K562 (cell line): ENCODE measurements at regions not wholly inside any gene's neighbourhood (a gene's known extent, or its start where the extent isn't known, plus 50 kb on each side); places are given as distances from the start of the nearest gene placed in this dataset.
A peak's percentile ranks its signal among the peaks of the same experiment; 100 is the strongest.

Source experiments
- ATAC-seq: fragments of 200-7000 bp; cut with Tn5 transposase; 3 replicates; pipeline ENCODE4 v1.9.1; 2020; ENCODE audit warnings: moderate library complexity
- BruUV-seq: library from RNA; stranded (reverse); fragments of 400-500 nt; replicated peaks from 2 replicates; lab custom pipeline; 2021; lab: Mats Ljungman, UMichigan
- CTCF ChIA-PET: fragments of 300-600 bp; formaldehyde crosslinking; extraction: SDS; loops from one replicate; lab custom pipeline; 2021; ENCODE audit warnings: low intra/inter-chr PET ratio; lab: Yijun Ruan, JAX
- POLR2A ChIA-PET: fragments of 300-600, 350-650 bp; sonication (Branson Sonifier 250); formaldehyde crosslinking; extraction: SDS; loops from one replicate; lab custom pipeline; 2021; ENCODE audit warnings: antibody characterized with exemption, inconsistent platforms; lab: Yijun Ruan, JAX
- DNase-seq, 4 experiments: peaks; one replicate each; pipeline versions ENCODE4 v3.0.0 to v3.0.0-alpha.2; 2011 to 2018; ENCODE audit warnings: low spot score in 3 of 4, mixed read lengths in 3 of 4; ENCODE audit errors: extremely low read depth in 1 of 4
- FAIRE-seq: peaks from 2 replicates; lab custom pipeline; 2011; peaks lifted over from hg19 to GRCh38; lab: Jason Lieb, UNC
- H2AFZ ChIP-seq: 2 replicates; pipeline ENCODE4 v1.6.0; 2011; ENCODE audit warnings: low read depth, low read length, control low read depth, inconsistent platforms
- H3K27ac ChIP-seq: fragments of 200-600 bp; 3 replicates; pipeline ENCODE4 v1.8.0; 2011; ENCODE audit warnings: low read depth, mild to moderate bottlenecking, control low read depth, inconsistent platforms, low read length, moderate library complexity, mixed read lengths; ENCODE audit errors: extremely low read depth
- H3K27me3 ChIP-seq, 2 experiments: fragments of 300-600 bp in 1 of 2; 2 replicates in 1 of 2; 3 replicates in 1 of 2; pipeline versions ENCODE4 v1.6.0 to v1.8.0; 2011; ENCODE audit warnings: inconsistent platforms in 2 of 2, low read length in 2 of 2, mild to moderate bottlenecking in 1 of 2, mixed read lengths in 1 of 2, moderate library complexity in 1 of 2; ENCODE audit not compliant: control insufficient read depth in 2 of 2, insufficient read depth in 2 of 2
- H3K36me3 ChIP-seq: fragments of 300-600 bp; 3 replicates; pipeline ENCODE4 v1.8.0; 2011; ENCODE audit warnings: mild to moderate bottlenecking, low read length, inconsistent platforms; ENCODE audit not compliant: control insufficient read depth, insufficient read depth
- H3K4me1 ChIP-seq, 2 experiments: fragments of 200-600 bp in 1 of 2; replicated peaks in 1 of 2; 2 replicates in 1 of 2; 3 replicates in 1 of 2; pipeline versions ENCODE4 v1.5.1 to v1.8.0; 2011; ENCODE audit warnings: inconsistent platforms in 2 of 2, low read length in 2 of 2, mild to moderate bottlenecking in 1 of 2, mixed read lengths in 1 of 2, moderate library complexity in 1 of 2; ENCODE audit not compliant: control insufficient read depth in 2 of 2, insufficient read depth in 2 of 2
- H3K4me2 ChIP-seq: 2 replicates; pipeline ENCODE4 v1.6.1; 2011; ENCODE audit warnings: low read length, control low read depth, inconsistent platforms, mixed read lengths; ENCODE audit not compliant: insufficient read depth
- H3K4me3 ChIP-seq: fragments of 200-600 bp; sonication (generic), shearing (Covaris generic); 2 replicates; pipeline ENCODE4 v1.5.1; 2016; ENCODE audit warnings: control low read depth, inconsistent platforms
- H3K79me2 ChIP-seq: fragments of 200-600 bp; 3 replicates; pipeline ENCODE4 v1.8.0; 2011; ENCODE audit warnings: low read length, inconsistent platforms; ENCODE audit not compliant: control insufficient read depth, insufficient read depth
- H3K9ac ChIP-seq, 2 experiments: 2 replicates each; pipeline versions ENCODE4 v1.6.0 to v1.6.1; 2011; ENCODE audit warnings: low read depth in 2 of 2, low read length in 2 of 2, control low read depth in 1 of 2, inconsistent platforms in 1 of 2, mild to moderate bottlenecking in 1 of 2, mixed read lengths in 1 of 2; ENCODE audit not compliant: insufficient read depth in 1 of 2
- H3K9me1 ChIP-seq: one replicate; pipeline ENCODE4 v1.6.0; 2011; ENCODE audit warnings: inconsistent platforms, mild to moderate bottlenecking, low read length, moderate library complexity; ENCODE audit not compliant: control insufficient read depth, insufficient read depth
- H3K9me3 ChIP-seq: replicated peaks from 2 replicates; pipeline ENCODE4 v1.5.1; 2011; ENCODE audit warnings: low read depth, low read length, inconsistent platforms; ENCODE audit not compliant: control insufficient read depth, insufficient read depth
- H4K20me1 ChIP-seq: replicated peaks from 2 replicates; pipeline ENCODE4 v1.6.1; 2011; ENCODE audit warnings: low read length, inconsistent platforms, mixed read lengths; ENCODE audit not compliant: control insufficient read depth, insufficient read depth
- HMGN3 ChIP-seq: IDR thresholded peaks from 2 replicates; pipeline ENCODE4 v1.6.1; 2011; ENCODE audit warnings: borderline replicate concordance, low read depth, mild to moderate bottlenecking, mixed read lengths, low read length; ENCODE audit not compliant: insufficient read length; ENCODE audit errors: extremely low read depth
- HNRNPLL ChIP-seq: fragments of 200-400 bp; formaldehyde crosslinking; IDR thresholded peaks from 2 replicates; pipeline ENCODE4 v1.6.1; 2017; ENCODE audit warnings: low read length, low read depth, mild to moderate bottlenecking; ENCODE audit not compliant: poor library complexity, severe bottlenecking
- ZNF699 ChIP-seq: fragments of 250-450 bp; sonication (Bioruptor Pico); IDR thresholded peaks from 2 replicates; pipeline ENCODE4 v1.8.0; 2021; ENCODE audit warnings: mild to moderate bottlenecking, moderate library complexity; ENCODE audit not compliant: insufficient replicate concordance
- ZNF77 ChIP-seq: fragments of 250-450 bp; sonication (Bioruptor Pico); IDR thresholded peaks from 2 replicates; pipeline ENCODE4 v1.5.0; 2020
- in situ Hi-C: fragments of 300-500 bp; cut with MboI; formaldehyde crosslinking; loops from 4 replicates; pipeline ENCODE4 v1.15.0; 2018; ENCODE audit warnings: inconsistent platforms, mixed read lengths
- intact Hi-C: fragments of 100-400 bp; cut with micrococcal nuclease; formaldehyde crosslinking; loops from 2 replicates; pipeline ENCODE4 v1.14.2; 2022
- TF ChIP-seq, protein P1 (sequence below): sonication (generic); formaldehyde crosslinking; IDR thresholded peaks from 2 replicates; pipeline ENCODE4 v1.8.1; 2023; ENCODE audit warnings: mild to moderate bottlenecking, missing genetic modification reagents, moderate library complexity
- TF ChIP-seq, protein P2 (sequence below): sonication (generic); formaldehyde crosslinking; IDR thresholded peaks from 2 replicates; pipeline ENCODE4 v1.5.0; 2020; ENCODE audit warnings: missing genetic modification reagents

DNA sequence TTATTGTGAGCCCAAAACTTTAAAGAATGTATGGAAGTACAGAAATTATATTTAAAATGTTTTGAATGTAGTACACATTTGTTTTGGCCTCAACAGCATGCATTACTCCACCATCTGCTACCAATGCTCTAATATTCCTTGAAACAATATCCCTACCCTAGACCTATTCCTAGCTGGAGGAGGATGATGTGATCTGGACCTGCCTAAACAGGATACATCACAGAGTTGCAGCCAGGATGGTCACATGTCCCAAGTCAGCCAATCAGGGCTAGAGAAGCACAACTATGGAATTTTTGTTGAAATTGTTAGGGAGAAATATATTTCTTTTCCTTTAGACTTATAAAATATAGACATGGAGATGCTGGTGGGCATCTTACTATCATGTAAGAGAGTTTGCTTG, 623.3 kb upstream of the NR5A2 start:
- POLR2A ChIA-PET, result no interaction called here
- ATAC-seq (no peak), FAIRE-seq (no peak), DNase-seq (peak in 2 of 4 experiments; percentile 16 to 21)
- intact Hi-C loops (no loop called here), in situ Hi-C loops (no loop called here)
- TF ChIP-seq ZNF77 (no peak), HNRNPLL (no peak), ZNF699 (CRISPR knock-in tag) (no peak), HMGN3 (no peak)
- TF ChIP-seq, protein P1, sequence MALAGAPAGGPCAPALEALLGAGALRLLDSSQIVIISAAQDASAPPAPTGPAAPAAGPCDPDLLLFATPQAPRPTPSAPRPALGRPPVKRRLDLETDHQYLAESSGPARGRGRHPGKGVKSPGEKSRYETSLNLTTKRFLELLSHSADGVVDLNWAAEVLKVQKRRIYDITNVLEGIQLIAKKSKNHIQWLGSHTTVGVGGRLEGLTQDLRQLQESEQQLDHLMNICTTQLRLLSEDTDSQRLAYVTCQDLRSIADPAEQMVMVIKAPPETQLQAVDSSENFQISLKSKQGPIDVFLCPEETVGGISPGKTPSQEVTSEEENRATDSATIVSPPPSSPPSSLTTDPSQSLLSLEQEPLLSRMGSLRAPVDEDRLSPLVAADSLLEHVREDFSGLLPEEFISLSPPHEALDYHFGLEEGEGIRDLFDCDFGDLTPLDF (CRISPR knock-in tag), result no peak
- TF ChIP-seq, protein P2, sequence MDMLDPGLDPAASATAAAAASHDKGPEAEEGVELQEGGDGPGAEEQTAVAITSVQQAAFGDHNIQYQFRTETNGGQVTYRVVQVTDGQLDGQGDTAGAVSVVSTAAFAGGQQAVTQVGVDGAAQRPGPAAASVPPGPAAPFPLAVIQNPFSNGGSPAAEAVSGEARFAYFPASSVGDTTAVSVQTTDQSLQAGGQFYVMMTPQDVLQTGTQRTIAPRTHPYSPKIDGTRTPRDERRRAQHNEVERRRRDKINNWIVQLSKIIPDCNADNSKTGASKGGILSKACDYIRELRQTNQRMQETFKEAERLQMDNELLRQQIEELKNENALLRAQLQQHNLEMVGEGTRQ, result peak; percentile 40; the same call in 1 of the 2 replicates
- no peak overlapping the region for H2AFZ ChIP-seq
- no peaks in the 10 kb centered on the region for H3K9me1 ChIP-seq
- H3K27me3 ChIP-seq, result no peaks in the 10 kb centered on the region
- no peaks in the 10 kb centered on the region for H3K4me1 ChIP-seq
- no peaks in the 10 kb centered on the region for H3K36me3 ChIP-seq
- H3K4me2 ChIP-seq, result no peak overlapping the region
- no peak overlapping the region for H3K27ac ChIP-seq
- BruUV-seq, result no TSS peak
- no peak overlapping the region for H3K9ac ChIP-seq
- CTCF ChIA-PET, result no interaction called here
- no peaks in the 10 kb centered on the region for H4K20me1 ChIP-seq
- no peaks in the 10 kb centered on the region; the same call in 1 of the 2 replicates for H3K9me3 ChIP-seq
- H3K4me3 ChIP-seq, result no peak overlapping the region
- no peaks in the 10 kb centered on the region for H3K79me2 ChIP-seq
